ENCODE measurements at regions not wholly inside any gene's neighbourhood (a gene's known extent, or its start where the extent isn't known, plus 50 kb on each side); places are given as distances from the start of the nearest gene placed in this dataset.

DNA sequence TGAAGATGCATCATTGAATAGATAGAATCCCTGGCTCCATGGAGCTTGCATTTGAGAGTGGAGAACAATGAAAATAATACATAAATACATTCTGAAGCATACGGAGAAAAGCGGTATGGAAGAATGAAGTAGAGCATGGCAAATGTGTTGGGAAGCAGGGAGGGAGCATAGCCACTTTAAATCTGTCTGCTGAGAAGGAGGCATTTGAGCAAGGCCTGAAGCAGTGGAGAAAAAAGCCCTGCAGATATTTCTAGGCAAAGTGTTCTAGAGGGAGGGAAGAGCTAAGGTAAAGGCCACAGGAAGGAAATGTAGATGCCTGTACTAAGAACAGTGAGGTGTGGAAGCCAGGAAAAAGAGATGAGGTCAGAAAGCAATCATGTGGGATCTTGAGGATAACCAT is 484.8 kb downstream of the CNTN3 start:
- no peak for TF ChIP-seq CTCF (conservative IDR thresholded peaks at IDR 0.05)
- no peak overlapping the region for H3K27ac ChIP-seq

- H3K27ac ChIP-seq = no peak overlapping the region
- TF ChIP-seq CTCF (conservative IDR thresholded peaks at IDR 0.05) = no peak
Measured at GRCh38 chr3:74129056-74129455, 485.4 kb downstream of the CNTN3 start.

DNA sequence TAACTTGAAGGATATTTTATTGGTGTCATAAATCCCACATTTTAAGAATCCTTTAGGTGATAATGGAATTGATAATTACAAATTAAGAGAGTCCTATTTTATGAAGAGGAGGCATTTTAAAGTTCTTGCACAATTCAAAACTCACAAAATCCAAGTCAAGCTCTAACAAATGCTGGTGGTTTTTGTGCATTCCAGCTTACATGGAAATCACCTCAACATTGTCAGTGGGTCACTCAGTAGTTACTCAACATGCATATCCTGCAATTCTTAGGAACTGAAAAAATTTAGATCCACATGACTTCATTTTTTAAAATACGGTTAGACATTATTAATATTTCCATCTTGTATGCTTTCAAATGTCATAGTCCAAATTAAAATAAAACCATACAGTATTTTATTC is 487.2 kb downstream of the CNTN3 start:
- TF ChIP-seq CTCF (conservative IDR thresholded peaks at IDR 0.05) = no peak
- no peak overlapping the region for H3K27ac ChIP-seq

DNA sequence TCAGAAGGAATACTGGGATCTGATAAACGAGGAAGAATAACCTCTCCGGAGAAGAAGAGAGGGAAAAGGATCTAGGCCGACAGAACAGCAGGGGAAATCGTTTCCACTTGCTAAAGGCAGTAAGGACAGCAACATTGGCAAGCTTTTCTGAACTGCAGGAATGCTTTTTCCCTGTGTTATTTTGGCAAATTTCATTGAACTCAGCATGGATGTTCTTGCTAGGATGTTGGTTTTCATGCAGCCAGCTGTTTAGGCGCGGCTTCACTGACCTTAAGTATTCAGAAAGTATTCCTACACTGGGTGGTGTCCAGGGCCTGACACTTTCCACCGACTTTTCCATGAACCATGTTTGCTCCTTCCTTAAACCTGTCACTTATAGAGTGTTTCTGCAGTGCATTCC is 489.7 kb downstream of the CNTN3 start:
- no peak for TF ChIP-seq CTCF (conservative IDR thresholded peaks at IDR 0.05)
- no peak overlapping the region for H3K27ac ChIP-seq

DNA sequence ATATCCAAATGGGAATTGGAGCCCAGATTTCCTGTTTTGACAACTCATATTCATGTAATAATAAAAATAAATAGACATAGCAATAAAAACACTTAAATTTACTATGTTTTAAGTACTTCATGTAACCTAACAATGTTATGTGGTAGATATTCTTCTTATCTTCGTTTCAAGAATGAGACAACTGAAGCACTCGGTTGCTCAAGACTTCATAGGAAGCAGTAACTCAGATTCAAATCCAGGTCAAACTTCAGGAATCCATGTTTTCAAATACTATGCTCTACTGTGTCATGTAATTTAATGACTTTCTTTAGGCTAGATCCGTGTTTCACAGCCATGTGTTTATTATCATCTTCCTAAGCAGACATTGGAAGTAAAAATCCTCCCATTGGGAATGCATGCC is 492.2 kb downstream of the CNTN3 start:
- H3K27ac ChIP-seq = no peak overlapping the region
- TF ChIP-seq CTCF (conservative IDR thresholded peaks at IDR 0.05) = no peak

GRCh38 chr3:74121761-74122160 is 492.7 kb downstream of the CNTN3 start:
- TF ChIP-seq CTCF (conservative IDR thresholded peaks at IDR 0.05) = no peak
- H3K27ac ChIP-seq = no peak overlapping the region

DNA sequence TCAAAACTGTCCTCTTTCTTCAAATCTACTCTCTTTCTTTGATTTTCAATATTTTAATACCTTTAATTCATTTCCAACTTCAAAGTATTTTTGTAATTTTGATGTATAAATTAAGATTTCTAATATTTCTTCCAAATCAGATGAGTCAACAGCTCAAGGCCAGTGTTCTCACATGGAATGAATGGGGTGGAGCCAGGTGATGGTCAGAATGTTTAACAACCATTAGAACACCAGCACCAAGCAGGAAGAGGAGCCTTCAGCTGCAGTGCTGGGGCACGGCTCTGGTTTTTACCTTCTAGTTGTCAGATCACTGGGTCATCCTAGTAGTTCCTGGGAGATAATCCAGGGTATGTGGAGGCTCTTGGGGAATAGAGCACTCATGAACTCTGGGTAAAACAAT is 494.5 kb upstream of the PDZRN3 start:
- TF ChIP-seq CTCF (conservative IDR thresholded peaks at IDR 0.05) = no peak
- H3K27ac ChIP-seq = no peak overlapping the region

DNA sequence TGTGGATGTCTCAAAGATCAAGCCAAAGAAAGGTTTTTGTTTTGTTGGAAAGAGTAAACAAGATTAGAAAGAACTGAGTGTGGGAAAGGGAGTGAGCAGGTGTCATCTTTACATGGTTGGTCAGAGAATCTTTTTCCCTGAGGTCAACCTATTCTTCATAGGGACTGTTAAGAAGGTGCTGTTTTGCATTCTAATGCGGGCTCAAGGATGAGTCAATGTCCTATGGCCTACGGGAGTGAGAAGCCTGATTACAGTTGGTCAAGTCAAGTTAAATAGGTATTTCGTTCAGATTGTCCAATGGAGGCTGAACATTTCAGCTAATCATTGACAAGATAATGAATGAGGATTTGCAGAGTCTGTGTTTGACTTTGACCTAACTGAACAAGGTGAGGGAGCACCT is 491.2 kb upstream of the PDZRN3 start:
- no peak overlapping the region for H3K27ac ChIP-seq
- no peak for TF ChIP-seq CTCF (conservative IDR thresholded peaks at IDR 0.05)
